Midbrain (tissue), 1 donor: ENCODE measurements at regions not wholly inside any gene's neighbourhood (a gene's known extent, or its start where the extent isn't known, plus 50 kb on each side); places are given as distances from the start of the nearest gene placed in this dataset.

Experiments used
- DNase-seq: peaks from one replicate; lab custom pipeline; 2025; lab: John Stamatoyannopoulos, UW

DNA sequence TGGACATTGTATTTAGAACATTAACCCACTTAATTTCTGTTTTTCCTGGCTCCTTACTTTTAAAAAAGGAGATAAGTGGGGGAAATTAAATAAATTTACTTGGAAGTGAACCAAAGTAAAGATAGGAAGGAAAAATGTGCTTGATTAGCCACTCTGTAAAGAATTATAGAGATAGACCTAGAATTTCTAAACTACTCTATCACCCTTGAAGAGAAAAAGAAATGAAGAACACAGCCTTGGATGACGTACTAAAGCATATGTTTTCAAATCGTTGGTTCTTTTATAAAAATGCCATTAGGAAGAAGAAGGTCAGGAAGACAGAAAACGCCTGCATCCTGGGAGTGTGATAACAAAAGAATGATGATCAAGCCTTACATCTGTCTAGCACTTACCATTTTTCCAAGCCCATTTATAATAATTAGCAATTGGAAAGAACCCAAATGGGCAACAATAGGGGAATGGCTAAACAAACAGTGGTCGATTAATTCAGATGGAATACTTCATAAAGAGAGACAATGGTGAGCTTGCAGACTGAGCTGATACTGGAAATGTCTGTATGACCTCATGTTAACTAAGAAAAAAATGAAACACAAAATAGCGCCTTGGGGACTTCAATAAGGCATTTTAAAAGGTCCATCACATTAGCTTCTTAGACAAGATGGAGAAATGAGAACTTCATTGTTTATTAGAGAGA, 81.0 kb upstream of the LRRC55 start:
- DNase-seq: no peak

DNA sequence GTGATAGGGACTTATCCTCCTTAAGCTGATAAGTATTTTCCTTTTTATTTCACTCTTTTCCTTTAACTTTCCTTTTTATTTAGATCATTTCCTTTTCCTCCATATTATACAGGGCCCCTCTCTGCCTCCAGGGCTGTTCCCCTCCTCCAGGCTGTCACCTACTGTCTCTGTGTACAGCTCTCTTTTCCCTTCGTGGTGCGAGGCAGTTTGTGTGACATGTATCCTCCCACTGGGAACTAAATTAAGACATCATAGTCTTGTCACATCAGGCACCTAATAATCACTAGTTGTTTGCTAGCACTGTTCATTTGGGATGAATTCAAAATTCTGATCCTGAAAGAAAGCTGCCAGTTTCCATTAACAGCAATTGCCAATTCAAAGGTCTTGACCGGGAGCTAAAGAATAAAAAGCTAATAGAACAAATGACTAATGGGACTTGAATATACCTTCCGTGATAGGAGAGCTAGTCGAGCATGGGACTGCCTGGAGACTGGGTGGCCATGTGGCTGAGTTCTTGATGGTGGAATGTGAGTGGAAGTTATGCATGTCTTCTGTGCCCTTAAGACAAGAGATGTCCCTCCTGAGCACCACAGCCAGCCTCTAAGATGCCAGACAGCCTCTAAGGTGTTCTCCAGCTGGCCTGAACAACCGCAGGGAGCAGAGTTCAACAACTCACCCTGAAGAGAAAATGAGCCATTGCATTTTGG, 77.7 kb upstream of the LRRC55 start:
- no peak for DNase-seq

DNA sequence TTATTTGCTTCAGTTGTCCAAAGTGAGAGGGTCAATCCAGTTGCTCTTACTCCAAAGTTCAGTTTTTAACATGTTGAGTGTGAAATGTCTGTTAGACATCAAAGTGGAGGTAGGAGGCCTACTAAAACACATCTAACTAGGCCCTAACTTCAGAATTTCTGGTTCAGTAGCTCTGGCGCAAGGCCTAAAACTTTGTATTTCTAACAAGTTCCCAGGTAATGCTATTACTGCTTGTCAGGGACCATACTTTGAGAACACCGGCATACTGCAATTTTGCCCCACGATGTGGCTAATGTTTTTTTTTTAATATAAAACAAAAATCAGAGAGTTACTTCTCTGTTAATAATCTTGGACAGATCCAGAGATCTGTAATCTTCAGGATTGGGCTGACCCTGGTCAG, 72.4 kb upstream of the LRRC55 start:
- DNase-seq: no peak

DNA sequence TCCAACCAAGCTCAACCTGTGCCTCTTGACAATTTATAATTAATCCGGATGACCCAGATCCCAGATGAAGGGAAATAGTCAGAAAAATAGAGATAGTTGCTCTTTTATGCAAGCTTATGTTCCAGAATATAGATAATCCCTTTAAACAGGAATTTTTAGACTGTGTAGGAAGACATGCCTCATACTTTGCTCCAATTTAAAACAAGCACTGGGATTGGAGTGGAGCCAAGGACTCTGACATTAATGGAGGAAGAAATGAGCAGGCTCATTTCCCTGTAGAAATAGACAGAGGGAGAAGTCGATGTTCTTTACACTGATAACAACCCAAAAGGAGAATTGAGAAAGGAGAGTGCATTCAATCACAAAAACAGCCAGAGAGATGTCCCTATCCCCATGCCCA, 70.1 kb upstream of the LRRC55 start:
- DNase-seq: no peak

DNA sequence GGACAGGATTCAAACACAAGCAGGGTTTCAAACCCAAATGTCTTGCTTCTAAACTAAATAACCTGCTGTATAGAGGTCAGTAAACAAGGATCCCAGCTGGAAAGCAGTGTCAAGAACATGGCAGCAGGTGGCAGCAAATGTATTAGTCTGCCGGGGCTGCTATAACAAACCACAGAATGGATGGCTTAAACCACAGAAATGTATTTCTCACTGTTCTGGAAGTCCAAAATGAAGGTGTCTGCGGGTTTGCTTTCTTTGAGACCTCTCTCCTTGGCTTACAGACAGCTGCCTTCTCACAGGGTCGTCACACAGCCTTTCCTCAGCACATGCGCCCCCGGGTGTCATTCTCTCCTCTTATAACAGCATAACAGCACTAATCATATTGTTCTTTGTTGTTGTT, 65.1 kb upstream of the LRRC55 start:
- DNase-seq: no peak

DNA sequence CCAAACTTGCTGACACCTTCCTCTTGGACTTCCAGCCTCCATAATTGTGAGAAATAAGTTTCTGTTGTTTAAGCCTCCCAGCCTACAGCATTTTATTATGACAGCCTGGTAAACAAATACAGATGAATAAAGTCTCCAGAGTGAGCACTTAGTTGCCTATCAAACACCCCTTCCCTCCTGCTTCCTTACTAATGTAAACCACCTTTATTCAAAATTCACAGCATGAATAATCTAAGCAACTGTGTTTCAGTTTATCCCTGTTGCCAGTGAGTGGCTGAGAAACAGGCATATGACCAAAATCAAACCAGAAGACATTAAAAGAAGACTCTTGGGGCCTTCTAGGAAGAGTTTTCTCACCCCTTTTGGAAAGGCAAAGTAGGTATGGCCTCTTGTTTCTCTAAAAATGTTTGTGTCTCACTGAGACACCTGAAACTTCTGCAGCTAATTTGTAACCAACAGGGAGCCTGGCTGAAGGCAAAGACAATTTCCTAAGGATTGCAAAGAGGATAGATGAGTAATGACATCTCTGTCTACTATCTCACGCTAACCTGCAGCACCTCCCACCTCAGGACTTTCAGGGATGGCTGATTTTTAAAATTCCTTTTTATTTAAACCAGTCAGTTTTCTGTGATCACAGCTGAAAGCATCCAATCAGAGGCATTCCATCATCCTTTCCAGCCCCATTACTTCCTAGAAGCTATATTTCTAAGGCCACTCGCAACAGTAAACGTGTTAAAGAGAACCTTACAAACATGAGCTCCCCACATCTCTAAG, 61.4 kb upstream of the LRRC55 start:
- no peak for DNase-seq

DNA sequence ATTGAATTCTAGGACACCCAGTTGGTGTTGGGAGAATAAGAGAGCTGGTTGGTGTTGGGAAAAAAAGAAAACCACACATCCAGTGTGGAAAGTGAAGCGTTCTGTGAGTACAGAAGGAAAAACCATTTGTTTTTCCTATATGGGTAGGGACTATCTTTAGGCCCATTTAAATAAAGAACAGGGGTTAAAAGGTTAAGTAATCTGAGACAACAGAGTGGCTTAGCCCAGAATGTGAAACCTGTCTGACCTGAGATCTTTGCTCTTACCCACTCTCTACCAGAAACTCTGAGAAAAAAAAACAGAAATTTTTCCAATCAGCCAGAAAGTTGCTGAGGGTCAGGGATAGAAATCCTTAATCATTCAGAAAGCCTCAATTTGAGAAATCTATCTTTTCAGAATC, 59.8 kb upstream of the LRRC55 start:
- no peak for DNase-seq

DNA sequence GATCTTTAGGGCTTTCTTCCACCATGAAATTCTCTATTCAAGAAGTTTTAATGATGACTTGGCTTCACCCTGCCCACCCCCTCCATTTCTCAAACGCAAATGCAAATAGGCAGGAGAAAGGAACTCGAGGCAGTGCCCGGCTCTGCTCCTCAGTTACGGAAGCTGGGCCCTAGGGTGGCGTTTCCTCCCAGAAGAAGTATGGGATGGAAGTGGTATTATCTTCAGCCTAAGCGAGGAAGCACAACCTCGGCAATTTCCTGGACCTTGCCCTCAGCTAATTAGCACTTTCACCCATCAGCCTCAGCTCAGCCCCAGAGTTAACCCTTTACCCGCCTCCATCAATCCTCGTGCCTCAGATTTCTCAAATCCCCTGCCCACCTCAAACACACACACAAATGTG, 58.2 kb upstream of the LRRC55 start:
- no peak for DNase-seq

DNA sequence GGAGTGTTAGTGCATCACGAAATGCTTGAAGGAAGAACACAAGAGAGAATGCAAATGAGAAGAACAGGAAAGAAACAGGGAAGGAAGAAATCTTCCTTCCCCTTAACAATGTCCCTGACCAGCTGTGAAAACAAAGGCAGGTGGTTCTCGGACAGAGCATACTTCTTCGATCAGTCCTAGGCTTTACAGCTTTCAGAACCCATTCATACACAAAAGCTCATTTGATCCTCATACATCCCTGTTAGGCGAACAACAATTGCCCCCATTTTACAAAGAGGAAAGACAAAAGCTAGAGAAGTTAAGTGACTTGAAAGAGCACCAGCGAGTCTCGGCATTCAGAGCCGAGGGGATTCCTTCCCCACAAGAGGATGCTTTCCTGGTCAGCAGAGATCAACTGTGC, 57.2 kb upstream of the LRRC55 start:
- DNase-seq: no peak

DNA sequence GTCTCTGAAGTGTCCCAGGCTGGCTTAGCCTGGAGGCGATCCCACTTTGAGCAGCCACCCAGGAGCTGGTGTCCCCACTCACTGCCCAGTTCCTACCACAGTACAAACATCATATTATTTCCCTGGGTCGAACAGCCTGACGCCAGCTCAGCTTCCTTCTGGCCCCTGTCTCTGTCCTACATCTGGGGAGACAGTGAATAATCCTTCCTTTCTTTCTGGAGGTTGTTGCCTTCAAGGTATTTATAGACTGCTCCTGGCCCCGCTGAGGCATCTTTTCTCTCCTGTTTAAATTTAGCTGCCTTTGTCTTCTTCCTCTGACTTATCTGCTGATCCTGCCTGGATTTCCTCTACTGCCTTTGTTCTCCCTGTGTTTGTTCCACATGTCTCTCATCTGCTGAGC, 56.8 kb upstream of the LRRC55 start:
- no peak for DNase-seq

DNA sequence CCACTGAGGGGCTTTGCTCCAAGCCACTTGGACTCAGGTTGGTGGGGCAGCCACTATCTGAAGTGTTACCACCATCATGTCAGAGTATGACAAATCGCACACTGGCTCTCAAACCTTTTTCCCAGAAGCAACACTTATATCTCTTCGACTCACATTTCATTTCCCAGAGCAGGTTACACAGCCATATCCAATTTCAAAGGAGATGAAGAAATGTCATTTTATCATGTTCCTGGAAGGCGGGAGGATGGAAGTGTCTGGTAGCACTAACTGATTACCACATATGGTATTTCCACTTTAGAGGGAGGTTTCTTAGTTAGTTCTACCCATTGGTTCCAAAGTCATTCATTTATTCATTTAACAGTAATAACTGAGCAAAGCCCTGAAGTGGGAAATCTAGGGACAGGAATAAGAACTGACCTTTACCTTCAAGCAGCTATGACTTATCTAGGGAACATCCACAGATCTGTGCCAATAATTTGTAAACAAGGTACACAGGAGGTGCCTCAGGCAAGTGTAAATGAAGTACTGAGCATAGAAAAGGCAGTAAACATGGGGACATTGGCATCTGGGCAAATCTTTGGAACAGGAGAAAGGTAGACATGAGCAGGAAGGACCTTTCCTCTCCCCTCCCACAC, 54.9 kb upstream of the LRRC55 start:
- no peak for DNase-seq

DNA sequence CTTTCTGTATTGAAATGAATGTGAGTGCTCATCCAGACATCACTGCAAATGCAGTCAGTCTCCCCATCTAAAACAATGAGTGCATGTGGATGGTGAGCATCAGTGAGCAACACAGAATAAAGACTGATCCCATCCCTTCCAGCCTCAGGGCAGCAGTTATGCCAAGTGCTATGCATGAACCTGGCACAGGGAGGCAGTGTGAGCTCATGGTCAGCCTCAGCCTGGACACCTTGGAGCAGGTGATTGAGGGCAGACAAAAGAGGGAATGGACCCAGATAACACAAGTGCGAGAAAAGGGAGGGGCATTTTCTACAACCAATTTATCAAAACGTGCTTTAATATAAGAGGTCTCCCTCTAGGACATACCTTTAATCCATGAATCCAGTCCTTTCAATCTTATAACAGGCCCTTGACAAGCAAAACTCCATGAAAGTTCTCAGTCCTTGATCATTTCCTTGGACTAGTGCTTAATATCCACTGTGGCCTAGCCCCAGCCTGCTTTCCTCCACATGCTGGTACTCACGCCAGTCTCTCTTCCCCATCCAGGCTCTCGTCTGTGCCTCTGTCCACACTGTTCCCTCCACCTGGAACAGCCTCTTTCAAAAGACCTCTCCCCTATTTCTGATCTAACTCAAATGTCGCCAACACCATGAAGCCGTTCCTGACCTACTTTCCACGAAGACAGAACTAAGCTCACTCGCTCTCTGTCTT, 50.5 kb upstream of the LRRC55 start:
- peak; percentile 22 for DNase-seq
